HL-60 (cell line): ENCODE measurements at regions not wholly inside any gene's neighbourhood (a gene's known extent, or its start where the extent isn't known, plus 50 kb on each side); places are given as distances from the start of the nearest gene placed in this dataset.

Source experiments
- GABPA ChIP-seq: IDR thresholded peaks from 2 replicates; pipeline ENCODE4 v1.6.1; 2012; ENCODE audit warnings: low read depth
- POLR2AphosphoS5 ChIP-seq: IDR thresholded peaks from 2 replicates; pipeline ENCODE4 v1.6.1; 2012; ENCODE audit warnings: low read depth
- SPI1 ChIP-seq: IDR thresholded peaks from 2 replicates; pipeline ENCODE4 v1.6.1; 2012; ENCODE audit warnings: low read depth, mild to moderate bottlenecking, borderline replicate concordance
- TF ChIP-seq, protein P1 (sequence below): IDR thresholded peaks from one replicate; pipeline ENCODE4 v1.5.1; 2011; ENCODE audit warnings: low read length, control low read depth, inconsistent platforms; ENCODE audit not compliant: insufficient read depth
- TF ChIP-seq, protein P2 (sequence below): IDR thresholded peaks from 2 replicates; pipeline ENCODE4 v1.6.1; 2012; ENCODE audit warnings: low read depth; ENCODE audit not compliant: insufficient replicate concordance

DNA sequence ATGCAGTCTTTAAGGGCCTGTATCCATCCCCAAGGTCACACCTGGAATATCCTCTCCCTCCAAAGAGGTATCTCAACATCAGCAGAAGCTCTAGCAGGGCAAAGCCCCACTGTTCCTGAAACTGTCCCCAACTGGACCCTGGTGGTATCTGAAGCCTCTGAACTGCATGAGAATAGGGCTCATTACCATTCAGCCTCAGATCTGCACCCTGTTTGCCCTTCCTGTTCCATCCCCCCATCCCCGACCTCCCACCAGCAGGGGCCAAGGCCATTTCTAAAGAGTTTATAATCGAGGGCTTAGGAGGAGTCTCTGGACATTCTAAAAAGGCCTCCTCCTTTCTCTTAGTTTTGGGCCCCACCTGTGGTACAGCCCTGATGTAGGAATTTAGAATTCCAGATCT is 74.0 kb upstream of the THY1 start:
- TF ChIP-seq, protein P1, sequence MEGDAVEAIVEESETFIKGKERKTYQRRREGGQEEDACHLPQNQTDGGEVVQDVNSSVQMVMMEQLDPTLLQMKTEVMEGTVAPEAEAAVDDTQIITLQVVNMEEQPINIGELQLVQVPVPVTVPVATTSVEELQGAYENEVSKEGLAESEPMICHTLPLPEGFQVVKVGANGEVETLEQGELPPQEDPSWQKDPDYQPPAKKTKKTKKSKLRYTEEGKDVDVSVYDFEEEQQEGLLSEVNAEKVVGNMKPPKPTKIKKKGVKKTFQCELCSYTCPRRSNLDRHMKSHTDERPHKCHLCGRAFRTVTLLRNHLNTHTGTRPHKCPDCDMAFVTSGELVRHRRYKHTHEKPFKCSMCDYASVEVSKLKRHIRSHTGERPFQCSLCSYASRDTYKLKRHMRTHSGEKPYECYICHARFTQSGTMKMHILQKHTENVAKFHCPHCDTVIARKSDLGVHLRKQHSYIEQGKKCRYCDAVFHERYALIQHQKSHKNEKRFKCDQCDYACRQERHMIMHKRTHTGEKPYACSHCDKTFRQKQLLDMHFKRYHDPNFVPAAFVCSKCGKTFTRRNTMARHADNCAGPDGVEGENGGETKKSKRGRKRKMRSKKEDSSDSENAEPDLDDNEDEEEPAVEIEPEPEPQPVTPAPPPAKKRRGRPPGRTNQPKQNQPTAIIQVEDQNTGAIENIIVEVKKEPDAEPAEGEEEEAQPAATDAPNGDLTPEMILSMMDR: no peak
- TF ChIP-seq GABPA (no peak), SPI1 (no peak), POLR2AphosphoS5 (no peak)
- TF ChIP-seq, protein P2, sequence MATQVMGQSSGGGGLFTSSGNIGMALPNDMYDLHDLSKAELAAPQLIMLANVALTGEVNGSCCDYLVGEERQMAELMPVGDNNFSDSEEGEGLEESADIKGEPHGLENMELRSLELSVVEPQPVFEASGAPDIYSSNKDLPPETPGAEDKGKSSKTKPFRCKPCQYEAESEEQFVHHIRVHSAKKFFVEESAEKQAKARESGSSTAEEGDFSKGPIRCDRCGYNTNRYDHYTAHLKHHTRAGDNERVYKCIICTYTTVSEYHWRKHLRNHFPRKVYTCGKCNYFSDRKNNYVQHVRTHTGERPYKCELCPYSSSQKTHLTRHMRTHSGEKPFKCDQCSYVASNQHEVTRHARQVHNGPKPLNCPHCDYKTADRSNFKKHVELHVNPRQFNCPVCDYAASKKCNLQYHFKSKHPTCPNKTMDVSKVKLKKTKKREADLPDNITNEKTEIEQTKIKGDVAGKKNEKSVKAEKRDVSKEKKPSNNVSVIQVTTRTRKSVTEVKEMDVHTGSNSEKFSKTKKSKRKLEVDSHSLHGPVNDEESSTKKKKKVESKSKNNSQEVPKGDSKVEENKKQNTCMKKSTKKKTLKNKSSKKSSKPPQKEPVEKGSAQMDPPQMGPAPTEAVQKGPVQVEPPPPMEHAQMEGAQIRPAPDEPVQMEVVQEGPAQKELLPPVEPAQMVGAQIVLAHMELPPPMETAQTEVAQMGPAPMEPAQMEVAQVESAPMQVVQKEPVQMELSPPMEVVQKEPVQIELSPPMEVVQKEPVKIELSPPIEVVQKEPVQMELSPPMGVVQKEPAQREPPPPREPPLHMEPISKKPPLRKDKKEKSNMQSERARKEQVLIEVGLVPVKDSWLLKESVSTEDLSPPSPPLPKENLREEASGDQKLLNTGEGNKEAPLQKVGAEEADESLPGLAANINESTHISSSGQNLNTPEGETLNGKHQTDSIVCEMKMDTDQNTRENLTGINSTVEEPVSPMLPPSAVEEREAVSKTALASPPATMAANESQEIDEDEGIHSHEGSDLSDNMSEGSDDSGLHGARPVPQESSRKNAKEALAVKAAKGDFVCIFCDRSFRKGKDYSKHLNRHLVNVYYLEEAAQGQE: no peak
